T follicular helper cell (primary cell): ENCODE measurements at regions not wholly inside any gene's neighbourhood (a gene's known extent, or its start where the extent isn't known, plus 50 kb on each side); places are given as distances from the start of the nearest gene placed in this dataset.
"Not testable (repeated sequence)": the region's sequence is repeated elsewhere in the genome, so short reads cannot be mapped to it uniquely, and the experiment has no call there.

Experiments
- DNase-seq: peaks from one replicate; pipeline ENCODE4 v3.0.0-alpha.2; 2020; ENCODE audit warnings: low read depth

DNA sequence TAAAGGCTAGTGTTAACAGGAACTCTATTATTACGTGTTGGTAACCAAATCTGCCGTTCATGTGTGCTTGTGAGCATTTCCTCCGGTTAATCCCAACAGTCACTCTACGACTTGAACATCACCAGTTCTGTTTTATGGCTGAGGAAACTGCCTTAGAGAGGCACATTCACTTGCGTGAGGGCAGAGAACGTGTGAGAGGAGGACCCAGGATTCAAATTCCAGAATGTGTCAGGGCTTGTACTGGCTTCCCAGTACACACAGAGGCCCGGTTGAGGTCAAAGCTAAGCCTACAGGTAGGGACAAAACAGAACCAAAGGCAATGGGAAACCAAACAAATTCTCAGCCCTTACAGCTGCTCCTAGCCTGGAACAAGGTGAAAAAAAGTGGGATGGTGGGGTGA, 66.9 kb upstream of the TENM4 start:
- no peak for DNase-seq

DNA sequence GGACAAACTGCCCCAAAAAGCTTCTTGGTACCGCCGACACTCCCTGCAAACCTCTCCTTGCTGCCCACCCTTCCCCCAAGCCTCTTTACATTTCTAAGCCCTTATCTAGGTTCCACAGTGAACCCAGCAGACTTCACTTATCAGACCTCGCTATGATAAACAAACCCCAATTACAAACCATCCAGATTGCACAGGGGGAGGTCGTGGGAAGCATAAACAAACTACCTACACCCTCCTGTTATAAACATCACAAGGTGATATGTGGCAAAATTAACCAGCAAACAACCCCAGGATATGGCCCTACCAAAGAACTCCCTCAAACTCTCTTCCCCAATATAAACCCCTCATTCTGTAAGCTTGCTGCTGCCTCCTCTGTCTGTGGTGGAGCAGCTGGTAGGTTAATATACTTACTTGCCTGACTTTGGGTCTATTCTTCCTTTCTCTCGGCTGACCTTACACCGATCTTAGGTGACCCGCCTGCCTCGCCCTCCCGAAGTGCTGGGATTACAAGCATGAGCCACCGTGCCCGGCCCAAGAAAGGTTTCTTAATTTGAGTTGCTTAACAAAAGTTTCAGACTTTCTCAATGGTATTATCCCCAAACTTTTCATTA, 66.0 kb upstream of the TENM4 start:
- DNase-seq = no peak

DNA sequence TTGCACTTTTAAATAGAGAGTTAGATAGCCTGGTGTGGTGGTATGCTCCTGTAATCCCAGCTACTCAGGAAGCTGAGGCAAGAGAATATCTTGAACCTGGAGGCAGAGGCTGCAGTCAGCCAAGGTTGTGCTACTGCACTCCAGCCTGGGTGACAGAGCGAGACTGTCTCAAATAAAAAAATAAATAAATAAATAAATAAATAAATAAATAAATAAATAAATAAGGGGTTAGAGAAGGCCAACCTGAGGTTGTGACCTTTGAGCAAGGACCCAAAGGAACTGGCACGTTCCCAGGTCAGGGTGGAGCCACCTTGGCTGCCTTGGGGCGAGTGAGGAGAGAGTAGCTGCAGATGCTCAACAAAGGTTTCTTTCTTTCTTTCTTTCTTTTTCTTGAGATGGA, 65.3 kb upstream of the TENM4 start:
- DNase-seq = no peak

DNA sequence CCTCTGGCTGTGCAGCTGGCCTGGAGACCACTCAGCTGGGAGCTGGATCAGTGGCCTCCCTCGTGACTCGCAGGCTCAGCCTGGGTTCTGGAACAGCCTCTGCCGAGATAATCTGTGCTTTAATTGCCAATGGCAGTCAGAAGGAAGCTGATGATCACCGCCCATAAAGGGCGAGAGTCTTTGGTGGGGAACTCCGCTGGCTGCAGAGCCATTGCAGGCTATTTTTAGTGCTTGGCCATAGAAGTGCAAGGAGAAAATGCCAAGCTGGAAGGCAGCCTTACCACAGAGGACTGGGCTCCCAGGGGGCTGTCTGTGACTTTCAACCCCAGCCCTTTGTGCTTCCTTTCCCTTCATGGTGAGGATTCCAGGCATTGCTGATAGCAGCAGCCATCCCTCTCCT, 62.2 kb upstream of the TENM4 start:
- no peak for DNase-seq

DNA sequence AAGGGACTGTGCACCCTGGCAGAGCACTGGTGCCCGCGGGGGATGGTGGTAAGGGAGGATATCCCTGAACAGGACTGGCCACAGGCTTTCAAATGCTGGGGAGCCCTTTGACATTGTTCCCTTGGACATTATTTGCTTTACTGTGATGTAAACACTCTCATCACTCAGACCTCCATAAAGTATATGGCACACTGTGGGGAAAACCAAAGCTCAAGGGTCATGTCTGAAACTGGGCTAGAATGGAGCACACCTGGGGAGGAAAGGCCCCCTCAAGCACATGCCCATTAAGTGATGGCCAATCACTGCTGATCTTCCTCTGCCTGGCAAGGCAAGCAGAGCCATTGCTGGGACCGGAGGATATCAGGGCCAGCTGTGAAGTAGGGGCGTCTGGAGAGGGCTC, 60.9 kb upstream of the TENM4 start:
- DNase-seq = no peak

- DNase-seq = not testable (repeated sequence)
These were observed 59.1 kb upstream of the TENM4 start for GRCh38 chr11:79499929-79500328.

GRCh38 chr11:79498667-79499066, 57.8 kb upstream of the TENM4 start:
- no peak for DNase-seq

DNA sequence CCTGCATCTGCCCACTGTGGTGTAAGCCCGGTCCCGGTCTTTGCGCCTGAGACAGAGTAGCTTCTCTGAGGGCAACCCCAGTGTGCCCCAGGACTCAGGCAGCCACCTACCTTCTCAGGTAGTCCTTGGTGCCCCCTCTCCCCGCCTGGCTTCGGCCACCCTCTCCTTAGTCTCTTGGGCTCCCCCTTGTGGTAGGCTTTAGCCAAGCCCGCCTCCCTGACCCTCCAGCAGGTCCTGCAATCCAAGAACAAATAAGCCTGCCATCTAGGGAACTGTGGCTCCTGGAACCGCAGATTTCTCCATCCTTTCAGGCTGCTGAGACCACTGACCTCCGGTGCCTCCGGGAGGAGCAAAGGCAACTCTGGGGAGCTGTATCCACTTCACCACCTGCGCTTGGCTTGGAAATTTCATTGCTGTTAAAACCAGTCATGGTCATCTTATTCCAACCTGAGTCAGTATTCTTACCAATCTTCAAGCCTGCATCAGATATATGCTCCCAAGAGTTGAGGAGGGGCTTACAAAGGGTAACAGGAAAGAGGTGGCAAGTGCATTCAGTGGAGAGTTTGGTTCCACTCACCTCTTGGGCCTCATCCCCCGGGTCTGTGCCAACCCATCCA, 52.8 kb upstream of the TENM4 start:
- no peak for DNase-seq

DNA sequence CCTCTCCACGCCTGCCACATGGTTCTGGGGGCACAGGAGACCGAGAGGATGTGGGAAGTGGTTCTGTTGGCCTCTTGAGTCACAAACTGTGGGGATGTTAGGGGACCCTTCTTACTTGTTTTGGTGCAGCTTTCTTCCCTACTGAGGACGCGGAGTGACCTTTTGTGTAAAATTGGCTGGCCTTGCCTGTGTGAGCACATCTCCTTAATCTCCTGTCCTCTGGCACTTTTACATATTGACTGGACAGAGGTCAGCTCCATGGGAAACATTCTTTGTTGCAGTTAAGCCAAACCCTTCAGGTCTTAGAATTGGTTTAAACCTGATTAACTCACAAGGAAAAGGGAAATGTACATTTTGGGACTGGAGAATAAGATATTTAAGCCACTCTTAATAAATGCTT, 51.2 kb upstream of the TENM4 start:
- DNase-seq = no peak
